Esophagus muscularis mucosa (tissue), 3 donors: ENCODE measurements at regions not wholly inside any gene's neighbourhood (a gene's known extent, or its start where the extent isn't known, plus 50 kb on each side); places are given as distances from the start of the nearest gene placed in this dataset.

ENCODE experiments used
- CTCF ChIP-seq, 3 experiments: fragments of 200-600 bp in 2 of 3; fragments of 450-650 bp in 1 of 3; sonication (generic) in 2 of 3; IDR thresholded peaks; one replicate each; pipeline ENCODE4 v1.5.1; 2017 to 2019; ENCODE audit warnings: antibody characterized with exemption in 3 of 3, mild to moderate bottlenecking in 2 of 3, moderate library complexity in 1 of 3
- POLR2AphosphoS5 ChIP-seq, 2 donors: sonication (generic); formaldehyde crosslinking; IDR thresholded peaks; one replicate each; pipeline ENCODE4 v1.6.1; 2017; ENCODE audit warnings: antibody characterized with exemption in 2 of 2

GRCh38 chr1:118483245-118484006 lies 298.4 kb upstream of the SPAG17 start:
- TF ChIP-seq CTCF (IDR thresholded peaks at IDR 0.05) (no peak), POLR2AphosphoS5 (IDR thresholded peaks at IDR 0.05) (no peak)
